ENCODE measurements at regions not wholly inside any gene's neighbourhood (a gene's known extent, or its start where the extent isn't known, plus 50 kb on each side); places are given as distances from the start of the nearest gene placed in this dataset.
"Not testable (repeated sequence)": the region's sequence is repeated elsewhere in the genome, so short reads cannot be mapped to it uniquely, and the experiment has no call there.

- H3K9me3 Mint-ChIP-seq: peaks cover 9% of the 10 kb centered on the region
- H3K4me3 Mint-ChIP-seq: no peak overlapping the region
- H3K36me3 Mint-ChIP-seq (ENCODE audit: low read depth): no peaks in the 10 kb centered on the region
- H3K4me1 Mint-ChIP-seq: no peaks in the 10 kb centered on the region
- H3K27me3 Mint-ChIP-seq (ENCODE audit: low read depth): peaks cover 3% of the 10 kb centered on the region
- no peak for TF ChIP-seq CTCF (IDR thresholded peaks at IDR 0.05; ENCODE audit: unreplicated experiment in 3 of 3)
- no peak overlapping the region for H3K27ac Mint-ChIP-seq
Measured at GRCh38 chrX:67347145-67347544, 196.7 kb upstream of the AR start.

DNA sequence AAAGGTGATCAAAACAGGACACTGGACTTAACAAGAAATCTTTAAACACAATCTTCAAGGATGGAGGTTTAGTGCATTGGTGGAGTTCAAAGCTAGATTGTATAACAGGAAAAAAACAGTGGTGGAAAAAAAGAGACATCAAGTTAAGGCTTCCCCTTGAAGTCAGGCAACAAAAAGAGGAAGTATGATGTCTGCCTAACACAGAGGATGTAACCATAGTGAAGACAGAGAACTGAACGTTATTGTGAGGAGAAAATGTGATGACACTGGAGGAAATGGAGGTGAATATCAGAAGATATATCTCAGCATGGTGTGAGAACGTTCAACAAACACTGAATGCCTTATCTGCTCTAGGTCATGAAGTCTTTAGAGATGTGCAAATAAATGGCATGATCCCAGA lies 192.4 kb upstream of the AR start:
- no peaks in the 10 kb centered on the region for H3K4me1 Mint-ChIP-seq
- peaks cover 3% of the 10 kb centered on the region for H3K9me3 Mint-ChIP-seq
- no peaks in the 10 kb centered on the region for H3K36me3 Mint-ChIP-seq (ENCODE audit: low read depth)
- H3K4me3 Mint-ChIP-seq: no peak overlapping the region
- no peak overlapping the region for H3K27ac Mint-ChIP-seq
- TF ChIP-seq CTCF (IDR thresholded peaks at IDR 0.05; ENCODE audit: unreplicated experiment in 3 of 3): no peak
- peaks cover 3% of the 10 kb centered on the region for H3K27me3 Mint-ChIP-seq (ENCODE audit: low read depth)

DNA sequence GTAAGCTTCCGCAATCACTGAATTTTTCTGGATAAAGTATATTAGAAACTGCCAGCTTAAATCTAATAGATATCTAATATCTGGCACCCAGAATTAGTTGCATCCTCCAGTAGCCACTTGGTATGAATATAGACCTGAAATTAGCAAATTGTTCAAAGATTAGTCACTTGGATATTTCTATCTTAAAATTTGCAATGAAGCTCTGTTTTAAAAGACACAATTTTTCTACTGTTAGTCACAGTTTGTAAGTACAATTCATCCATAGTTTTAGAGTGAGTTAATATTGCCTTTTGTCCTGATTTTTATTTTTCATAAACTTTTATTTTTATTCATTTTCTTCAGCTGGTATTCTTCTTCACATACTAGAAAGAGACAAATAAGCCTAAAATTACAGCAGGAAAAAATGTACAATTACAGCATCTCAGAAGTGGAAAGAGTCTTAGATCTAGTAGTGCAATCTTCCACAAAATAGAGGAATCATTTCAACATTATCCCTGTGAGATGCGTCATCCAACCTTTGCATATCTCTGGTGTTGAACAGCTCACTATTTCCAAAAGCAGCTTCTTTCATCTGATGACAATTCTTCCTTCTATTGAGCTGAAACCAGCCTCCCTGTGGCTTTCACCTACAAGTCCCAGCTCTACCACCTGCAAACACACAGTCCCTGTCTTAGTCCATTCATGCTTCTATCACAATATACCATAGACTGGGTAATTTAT lies 190.0 kb upstream of the AR start:
- H3K27me3 Mint-ChIP-seq (ENCODE audit: low read depth): peaks cover 3% of the 10 kb centered on the region
- TF ChIP-seq CTCF (IDR thresholded peaks at IDR 0.05; ENCODE audit: unreplicated experiment in 3 of 3): no peak
- H3K4me1 Mint-ChIP-seq: no peaks in the 10 kb centered on the region
- no peak overlapping the region for H3K4me3 Mint-ChIP-seq
- peaks cover 3% of the 10 kb centered on the region for H3K9me3 Mint-ChIP-seq
- no peaks in the 10 kb centered on the region for H3K36me3 Mint-ChIP-seq (ENCODE audit: low read depth)
- H3K27ac Mint-ChIP-seq: no peak overlapping the region

DNA sequence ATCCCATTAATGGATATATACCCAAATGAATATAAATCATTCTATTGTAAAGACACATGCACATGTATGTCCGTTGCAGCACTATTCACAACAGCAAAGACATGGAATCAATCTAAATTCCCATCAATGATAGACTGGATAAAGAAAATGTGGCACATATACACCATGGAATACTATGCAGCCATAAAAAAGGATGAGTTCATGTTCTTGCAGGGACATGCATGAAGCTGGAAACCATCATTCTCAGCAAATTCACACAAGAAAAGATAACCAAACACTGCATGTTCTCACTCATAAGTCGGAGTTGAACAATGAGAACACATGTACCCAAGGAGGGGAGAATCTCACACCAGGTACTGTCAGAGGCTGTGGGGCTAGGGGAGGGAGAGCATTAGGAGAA lies 182.6 kb upstream of the AR start:
- H3K36me3 Mint-ChIP-seq (ENCODE audit: low read depth); H3K4me3 Mint-ChIP-seq; H3K4me1 Mint-ChIP-seq; H3K27me3 Mint-ChIP-seq (ENCODE audit: low read depth); H3K27ac Mint-ChIP-seq: not testable (repeated sequence)
- peaks cover 31% of the 10 kb centered on the region for H3K9me3 Mint-ChIP-seq

DNA sequence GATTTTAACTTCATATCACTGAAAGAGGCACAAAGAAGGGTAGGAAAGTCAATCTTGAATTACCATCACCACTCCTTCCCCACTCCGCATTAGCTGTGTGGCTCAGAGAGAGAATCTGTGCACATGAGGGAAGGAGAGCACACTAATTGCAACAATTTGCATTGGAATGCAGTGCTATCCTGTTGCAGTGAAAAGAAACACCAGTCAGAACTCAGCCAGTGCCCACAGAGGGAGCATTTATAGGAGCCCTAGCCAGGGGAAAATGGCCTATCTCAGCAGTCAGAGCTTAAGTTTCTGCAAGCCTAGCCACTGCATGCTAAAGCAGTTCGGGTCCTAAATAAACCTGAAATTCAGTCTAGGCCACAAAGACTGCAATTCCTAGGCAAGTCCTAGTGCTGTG lies 159.4 kb upstream of the AR start:
- Mint-ChIP-seq H3K27me3 (ENCODE audit: low read depth) (no peaks in the 10 kb centered on the region), H3K4me1 (no peaks in the 10 kb centered on the region), H3K9me3 (peaks cover 27% of the 10 kb centered on the region), H3K36me3 (ENCODE audit: low read depth) (no peaks in the 10 kb centered on the region), H3K4me3 (no peak overlapping the region), H3K27ac (no peak overlapping the region)
- TF ChIP-seq CTCF (IDR thresholded peaks at IDR 0.05; ENCODE audit: unreplicated experiment in 3 of 3): no peak

- no peaks in the 10 kb centered on the region for H3K27me3 Mint-ChIP-seq (ENCODE audit: low read depth)
- H3K27ac Mint-ChIP-seq: no peak overlapping the region
- TF ChIP-seq CTCF (IDR thresholded peaks at IDR 0.05; ENCODE audit: unreplicated experiment in 3 of 3): no peak
- H3K36me3 Mint-ChIP-seq (ENCODE audit: low read depth): no peaks in the 10 kb centered on the region
- peaks cover 21% of the 10 kb centered on the region for H3K9me3 Mint-ChIP-seq
- no peaks in the 10 kb centered on the region for H3K4me1 Mint-ChIP-seq
- H3K4me3 Mint-ChIP-seq: no peak overlapping the region
Measured at GRCh38 chrX:67408423-67409079, 135.3 kb upstream of the AR start.

All from nephron (organoid).